SH-SY5Y (cell line): ENCODE measurements at regions not wholly inside any gene's neighbourhood (a gene's known extent, or its start where the extent isn't known, plus 50 kb on each side); places are given as distances from the start of the nearest gene placed in this dataset.

ENCODE experiments used
- GATA2 ChIP-seq: IDR thresholded peaks from 2 replicates; pipeline ENCODE4 v1.6.1; 2011; ENCODE audit warnings: mild to moderate bottlenecking, low read depth, low read length
- GATA3 ChIP-seq: IDR thresholded peaks from 2 replicates; pipeline ENCODE4 v1.6.1; 2011; ENCODE audit warnings: low read depth, mild to moderate bottlenecking, low read length, moderate library complexity

DNA sequence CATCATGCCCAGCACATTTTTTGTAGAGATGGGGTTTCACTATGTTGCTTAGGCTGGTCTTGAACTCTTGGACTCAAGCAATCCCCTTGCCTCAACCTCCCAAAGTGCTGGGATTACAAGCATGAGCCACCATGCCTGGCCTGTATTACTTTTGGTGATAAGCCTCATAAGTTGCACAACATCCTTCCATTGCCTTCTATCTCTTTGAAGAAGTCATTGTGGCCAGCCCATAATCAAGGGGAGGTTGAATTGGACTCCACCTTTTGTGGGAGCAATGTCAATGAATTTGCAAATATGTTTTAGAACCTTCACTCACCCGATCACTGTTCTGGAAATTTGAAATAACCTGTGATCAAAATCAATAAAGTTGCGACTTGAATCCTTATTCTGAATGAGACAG is 104.3 kb upstream of the CLINT1 start:
- TF ChIP-seq GATA2 (no peak), GATA3 (no peak)
